IPS-NIHi7 (cell line): ENCODE measurements at regions not wholly inside any gene's neighbourhood (a gene's known extent, or its start where the extent isn't known, plus 50 kb on each side); places are given as distances from the start of the nearest gene placed in this dataset.

ENCODE experiments used
- DNase-seq: peaks from one replicate; pipeline ENCODE4 v3.0.0; 2012; ENCODE audit warnings: mixed read lengths; ENCODE audit errors: extremely low spot score

GRCh38 chr7:25625306-25625992, 397.2 kb upstream of the NPVF start:
- no peak for DNase-seq

DNA sequence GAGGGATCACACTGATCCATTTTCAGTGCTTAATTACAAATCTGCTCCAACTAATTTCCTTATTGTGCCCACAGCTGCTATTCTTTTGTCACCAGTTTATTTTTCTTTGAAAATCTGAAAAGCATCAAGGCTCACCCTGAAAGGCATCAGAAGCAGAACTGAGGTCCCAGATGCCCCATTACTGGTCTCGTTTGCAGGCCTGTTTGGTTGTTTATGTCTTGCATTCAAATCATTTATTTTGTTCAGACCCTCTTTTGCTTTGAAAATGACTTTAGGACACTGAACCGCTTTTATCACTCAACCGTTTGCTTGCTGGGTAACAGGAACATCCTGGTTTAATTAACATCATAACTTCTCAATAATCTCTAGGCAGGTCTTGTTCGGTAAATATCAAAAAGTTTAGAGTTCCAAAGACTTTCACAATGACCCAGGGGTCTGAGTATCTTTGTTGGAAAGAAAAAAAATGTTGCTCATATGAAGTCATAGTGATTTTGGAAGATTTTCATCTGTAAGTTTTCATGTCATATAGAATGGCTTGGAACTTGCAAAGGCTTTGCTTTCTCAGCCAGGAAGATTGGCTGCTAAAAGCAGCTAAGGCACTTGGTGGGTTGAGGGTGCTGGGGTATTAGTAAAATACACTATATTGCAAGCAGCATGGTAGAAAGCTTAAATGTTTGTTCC, 398.3 kb upstream of the NPVF start:
- no peak for DNase-seq

DNA sequence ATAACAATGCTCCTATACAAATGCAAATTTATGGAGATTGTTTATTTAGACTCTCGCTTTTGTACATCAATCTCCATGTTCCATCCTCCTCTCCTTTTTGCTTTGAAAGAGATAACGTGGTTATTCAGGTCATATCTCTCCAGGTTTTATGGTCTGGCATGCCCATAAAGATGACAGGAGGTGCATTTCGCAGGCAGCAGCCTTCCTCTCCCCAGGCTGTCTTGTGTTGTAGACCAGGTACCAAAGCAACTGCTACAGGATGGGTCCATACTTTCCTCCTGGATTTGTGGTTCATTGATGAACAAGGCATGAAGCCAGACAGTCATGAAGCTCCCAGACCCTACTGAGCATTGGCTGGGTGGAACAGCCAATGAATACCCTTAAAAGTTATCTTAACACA, 400.2 kb upstream of the NPVF start:
- DNase-seq, result no peak

GRCh38 chr7:25632616-25633015, 404.3 kb upstream of the NPVF start:
- DNase-seq, result no peak

- no peak for DNase-seq
Observed at GRCh38 chr7:25633426-25634036, 405.2 kb upstream of the NPVF start.

GRCh38 chr7:25636168-25636567, 407.9 kb upstream of the NPVF start:
- DNase-seq, result no peak

DNA sequence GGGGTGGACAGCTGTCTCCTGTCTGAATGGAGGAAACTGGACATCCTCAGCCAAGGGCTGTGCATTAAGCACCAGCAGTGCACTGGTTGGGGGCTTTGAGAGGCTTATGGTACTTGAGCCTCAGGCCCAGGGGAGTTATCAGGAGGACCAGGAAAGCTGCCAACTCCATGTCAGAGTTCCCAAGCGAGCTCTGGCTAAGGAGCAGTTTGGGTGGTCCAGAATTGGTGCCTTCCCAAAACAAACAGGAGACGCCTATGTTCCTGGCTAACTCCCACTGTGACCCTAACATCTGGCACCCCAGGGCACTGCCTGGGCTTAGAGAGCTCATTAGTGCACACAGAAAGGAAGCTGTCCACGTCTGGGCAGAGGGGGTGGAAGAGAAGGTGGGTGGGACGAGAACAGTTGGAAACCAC, 408.6 kb upstream of the NPVF start:
- no peak for DNase-seq

GRCh38 chr7:25638068-25638467, 409.8 kb upstream of the NPVF start:
- no peak for DNase-seq

DNA sequence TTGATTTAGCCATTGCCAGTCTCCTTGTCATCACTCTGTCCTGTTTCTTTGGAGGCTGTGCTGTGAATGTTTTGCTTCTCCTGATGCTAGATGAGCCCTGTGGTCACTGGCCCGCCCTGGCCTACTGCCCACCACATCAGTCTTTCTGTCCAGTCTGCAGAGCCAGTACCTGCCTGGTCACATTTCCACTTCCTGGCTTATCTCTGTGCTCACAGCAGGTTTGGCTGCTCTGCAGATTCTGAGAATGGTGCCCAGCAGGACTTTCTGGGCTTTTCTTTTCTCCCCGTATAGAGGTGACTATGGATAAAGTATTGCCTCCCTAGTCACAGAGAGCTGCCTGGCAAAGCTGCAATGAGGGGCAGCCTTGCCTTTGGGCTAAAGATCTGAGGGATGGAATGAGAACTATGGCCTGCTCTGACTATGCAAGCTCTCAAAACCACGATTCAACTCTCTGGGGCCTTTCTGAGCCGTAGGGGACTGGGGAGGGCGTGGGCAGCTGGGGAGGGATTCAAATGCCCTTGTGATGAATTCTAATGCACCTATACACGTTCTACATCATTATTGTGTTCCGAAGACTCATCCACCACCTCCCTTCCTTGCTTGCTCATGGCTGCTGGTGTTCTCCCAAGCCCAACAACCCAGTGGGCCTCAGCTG, 410.4 kb upstream of the NPVF start:
- no peak for DNase-seq

DNA sequence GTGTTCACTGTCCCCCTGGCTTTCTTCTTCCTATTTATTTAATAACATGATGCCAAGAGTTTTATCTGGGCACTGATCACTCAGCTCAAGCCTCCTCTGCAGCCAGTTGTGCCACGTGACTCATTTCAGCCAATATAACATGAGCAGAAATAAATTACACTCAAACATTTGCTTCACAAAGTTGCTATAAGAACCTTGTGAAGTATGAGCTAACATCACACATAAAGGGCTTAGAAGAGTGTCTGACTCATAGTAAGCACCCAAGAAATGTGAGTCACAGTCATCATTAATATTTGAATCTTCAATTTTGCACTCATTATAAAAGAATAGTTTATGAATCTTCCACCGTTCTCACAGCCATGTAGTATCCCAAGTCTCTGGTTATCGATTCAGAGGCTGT, 414.6 kb upstream of the NPVF start:
- no peak for DNase-seq

DNA sequence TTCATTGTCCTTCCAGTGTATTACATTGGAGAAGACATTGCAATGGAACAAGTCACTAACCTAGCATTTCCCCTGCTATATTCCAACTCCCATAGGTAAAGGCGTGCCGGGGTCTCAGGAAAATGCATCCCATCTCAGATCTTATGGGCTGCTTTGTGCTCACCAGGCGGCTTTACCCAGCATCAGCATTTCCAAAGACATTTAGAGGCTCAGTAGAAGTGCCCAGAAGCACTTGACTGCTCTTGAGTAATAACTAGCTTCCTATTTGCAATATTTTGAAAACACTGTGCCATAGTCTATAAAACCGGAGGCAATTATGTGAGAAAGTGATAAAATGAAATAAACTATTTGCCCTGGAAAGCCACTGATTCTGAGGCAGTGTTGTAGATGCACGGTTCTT, 415.0 kb upstream of the NPVF start:
- no peak for DNase-seq

DNA sequence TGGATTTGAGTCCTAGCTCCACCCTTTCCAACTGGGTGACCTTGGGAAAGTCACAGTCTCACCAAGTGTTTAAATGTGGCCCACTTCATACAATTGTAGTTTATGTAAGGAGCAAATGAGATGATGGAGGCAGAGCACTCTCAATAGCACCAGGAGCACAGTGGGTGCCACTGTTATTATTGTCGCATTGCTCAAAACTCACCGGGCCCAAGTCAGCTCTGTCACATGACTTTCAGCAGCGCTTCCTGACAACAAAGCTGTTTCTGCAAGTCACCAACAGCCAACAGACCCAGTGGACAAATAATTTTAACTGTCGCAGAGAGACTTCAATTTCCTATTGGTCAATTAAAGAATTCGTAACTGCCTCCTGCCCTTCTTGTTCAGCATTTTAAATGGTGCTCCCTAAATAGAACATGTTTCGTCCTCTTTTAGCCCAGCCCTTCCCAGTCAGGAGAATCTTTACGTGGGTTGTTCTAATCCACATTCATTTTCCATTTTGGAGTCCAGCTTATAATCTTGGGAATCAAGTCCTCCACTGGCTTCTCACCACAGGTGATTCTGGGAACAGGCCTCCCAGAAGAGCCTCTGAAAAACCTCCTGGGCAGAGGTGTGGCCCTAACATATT, 415.6 kb upstream of the NPVF start:
- DNase-seq, result no peak

- no peak for DNase-seq
Observed at GRCh38 chr7:25646726-25647413, 418.6 kb upstream of the NPVF start.

DNA sequence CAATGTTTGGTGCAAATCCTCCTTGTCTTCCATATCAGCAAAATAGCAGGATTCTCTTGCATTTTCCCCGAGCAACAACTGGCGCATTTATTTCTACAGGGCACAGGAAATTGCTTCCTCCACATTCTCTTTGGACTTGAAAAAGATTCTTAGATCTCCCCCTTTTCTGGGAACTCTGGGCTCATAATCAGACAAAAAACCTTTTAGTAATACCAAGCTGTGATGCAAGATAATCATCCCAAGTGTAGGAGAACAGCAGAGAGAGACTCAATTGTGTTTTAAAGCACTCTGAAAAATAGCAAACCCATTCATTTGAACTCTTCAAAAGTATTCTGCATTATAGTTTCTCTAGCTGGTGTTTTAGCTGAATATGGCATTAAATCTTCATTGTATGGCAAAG, 419.6 kb upstream of the NPVF start:
- DNase-seq, result no peak

DNA sequence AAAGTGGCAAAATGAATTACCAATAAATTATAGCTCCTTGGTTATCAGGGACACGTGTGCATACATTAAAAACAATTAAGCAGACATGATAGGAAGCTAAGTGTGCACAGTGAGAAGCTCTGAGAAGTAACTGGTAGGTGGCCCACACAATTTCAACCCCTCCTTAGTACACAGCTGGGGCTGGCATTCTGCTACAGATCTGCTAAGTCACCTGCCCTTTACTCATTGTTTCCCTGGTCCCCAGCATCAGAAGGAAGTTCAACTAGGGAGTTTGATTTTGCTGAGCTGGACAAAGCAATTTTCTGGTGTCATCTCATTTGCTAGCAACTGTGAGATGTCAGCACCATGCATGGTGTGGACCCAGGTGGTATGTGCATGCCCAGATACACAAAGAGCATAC, 424.1 kb upstream of the NPVF start:
- DNase-seq, result no peak

- no peak for DNase-seq
Observed at GRCh38 chr7:25653384-25653783, 425.1 kb upstream of the NPVF start.

- DNase-seq, result no peak
Observed at GRCh38 chr7:25656071-25656470, 427.8 kb upstream of the NPVF start.

DNA sequence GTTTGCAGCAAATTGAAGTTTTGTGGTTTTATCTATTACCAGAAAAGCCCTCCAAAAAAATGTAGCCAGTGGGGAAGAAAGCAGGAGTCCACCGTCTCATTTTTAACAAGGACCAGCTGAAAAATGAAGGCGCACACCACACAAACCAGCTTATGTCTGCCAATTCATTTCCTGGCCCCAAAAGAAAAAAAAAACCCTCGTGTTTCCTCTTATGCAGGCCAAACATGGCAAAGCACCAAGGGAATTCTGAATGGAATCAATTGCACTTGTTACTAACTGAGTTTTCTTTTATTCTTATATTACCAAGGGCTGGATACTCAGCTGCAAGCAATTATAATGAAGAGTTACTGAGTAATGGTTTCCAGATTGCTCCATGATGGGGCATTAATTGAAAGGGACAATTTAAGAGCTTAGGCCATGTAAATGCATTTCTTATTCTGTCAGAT, 428.3 kb upstream of the NPVF start:
- DNase-seq, result no peak

DNA sequence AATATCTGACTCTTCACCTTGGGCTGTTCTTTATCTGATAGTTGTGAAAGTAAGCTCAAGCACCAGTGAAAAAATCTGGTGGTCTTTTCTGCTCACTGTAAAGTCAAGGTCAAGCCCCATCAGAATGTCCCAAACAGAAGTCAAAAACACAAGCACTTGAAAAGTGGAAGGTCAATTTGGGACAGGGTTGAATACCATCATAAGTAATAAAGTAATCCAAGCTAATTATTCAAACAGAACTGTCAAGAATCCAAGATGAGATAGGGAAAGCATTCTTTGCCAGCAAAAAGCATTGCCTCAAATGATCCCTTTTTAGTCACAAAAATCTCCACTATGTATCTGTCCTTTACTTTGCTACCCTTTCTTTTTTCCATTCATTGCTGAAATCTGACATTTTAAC, 430.1 kb upstream of the NPVF start:
- no peak for DNase-seq

DNA sequence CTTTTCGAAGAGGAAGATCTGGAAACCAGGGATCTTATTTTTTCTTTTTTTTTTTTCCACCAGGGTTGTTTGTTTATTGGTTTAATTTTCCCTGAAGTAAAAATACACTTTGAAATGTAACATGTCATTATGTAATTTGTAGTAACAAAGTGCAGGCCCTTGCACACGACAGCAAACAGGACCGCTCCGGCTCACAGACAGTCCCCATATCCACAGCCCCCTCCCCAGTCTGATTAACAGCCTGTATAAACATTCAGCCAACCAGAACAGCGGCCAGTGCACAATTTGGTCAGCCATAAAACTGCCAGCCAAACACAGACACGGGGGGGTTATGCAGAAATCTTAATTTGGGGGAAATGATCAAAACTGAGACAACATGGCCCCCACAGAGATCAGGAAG, 431.6 kb upstream of the NPVF start:
- DNase-seq, result no peak
